ENCODE measurements at regions not wholly inside any gene's neighbourhood (a gene's known extent, or its start where the extent isn't known, plus 50 kb on each side); places are given as distances from the start of the nearest gene placed in this dataset.
"Not testable (repeated sequence)": the region's sequence is repeated elsewhere in the genome, so short reads cannot be mapped to it uniquely, and the experiment has no call there.

DNA sequence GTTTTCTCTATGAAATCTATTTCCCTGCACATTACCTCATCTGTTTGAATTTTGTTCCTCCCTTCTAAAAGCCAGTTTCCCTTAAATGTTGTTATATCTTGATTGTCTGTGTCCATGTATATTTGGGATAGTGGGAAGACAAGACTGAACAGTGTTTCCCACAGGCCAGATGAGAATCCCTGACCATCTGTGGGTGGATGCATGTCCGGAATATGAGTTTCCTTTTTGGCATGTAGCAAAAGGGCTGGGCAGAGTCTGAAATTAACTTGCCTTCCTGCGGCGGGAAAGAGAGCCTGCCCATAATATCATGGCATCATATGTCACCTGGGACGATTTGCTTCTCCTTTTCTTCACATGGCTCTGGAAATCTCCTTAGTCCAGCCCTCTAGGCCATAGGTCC lies 385.8 kb upstream of the MAF start:
- CTCF ChIA-PET = interaction anchor here (1.7 kb wide), 1 partner anchor 11 kb away, joined by 6 read pairs; no protein-coding TSS in a partner anchor
- DNase-seq (ENCODE audit: extremely low spot score) = no peak
- POLR2A ChIA-PET = no interaction called here
- TF ChIP-seq TARDBP (IDR thresholded peaks at IDR 0.05) (no peak), SUZ12 (IDR thresholded peaks at IDR 0.05) (no peak), LEF1 (IDR thresholded peaks at IDR 0.05; ENCODE audit: borderline replicate concordance) (no peak), PKNOX1 (IDR thresholded peaks at IDR 0.05) (no peak), SP1 (IDR thresholded peaks at IDR 0.05) (no peak), ZNF384 (IDR thresholded peaks at IDR 0.05) (no peak), ARNT (IDR thresholded peaks at IDR 0.05) (no peak), FOXM1 (IDR thresholded peaks at IDR 0.05; ENCODE audit: borderline replicate concordance) (no peak), HDGF (IDR thresholded peaks at IDR 0.05; ENCODE audit: borderline replicate concordance) (no peak), NFRKB (IDR thresholded peaks at IDR 0.05) (no peak), CTBP1 (IDR thresholded peaks at IDR 0.05; ENCODE audit: borderline replicate concordance) (no peak)

DNA sequence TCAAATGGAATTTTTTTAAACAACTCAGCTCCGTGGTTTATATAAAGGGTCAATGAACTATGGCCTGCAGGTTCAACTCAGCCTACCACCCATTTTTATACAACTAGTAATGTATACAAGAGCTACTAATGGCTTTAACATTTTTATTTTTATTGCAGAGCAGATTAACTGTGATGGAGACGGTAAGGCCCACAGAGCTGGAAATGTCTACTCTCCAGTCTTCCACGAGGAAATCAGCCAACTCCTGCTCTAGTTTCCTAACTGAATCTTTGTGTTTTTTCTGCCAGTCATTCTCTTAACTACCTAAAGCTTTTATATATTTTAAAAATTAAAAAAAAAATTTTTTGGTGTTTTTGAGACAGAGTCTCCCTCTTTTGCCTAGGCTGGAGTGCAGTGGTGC lies 385.1 kb upstream of the MAF start:
- ChIA-PET POLR2A (no interaction called here), CTCF (interaction anchor here (1.7 kb wide), 1 partner anchor 11 kb away, joined by 6 read pairs; no protein-coding TSS in a partner anchor)
- TF ChIP-seq TARDBP (IDR thresholded peaks at IDR 0.05) (no peak), FOXA1 (IDR thresholded peaks at IDR 0.05) (no peak), FOXK2 (IDR thresholded peaks at IDR 0.05) (no peak), SP1 (IDR thresholded peaks at IDR 0.05) (no peak), L3MBTL2 (conservative IDR thresholded peaks at IDR 0.05) (no peak), ELF4 (IDR thresholded peaks at IDR 0.05) (no peak), BHLHE40 (IDR thresholded peaks at IDR 0.05; ENCODE audit: borderline replicate concordance) (no peak), ARNT (IDR thresholded peaks at IDR 0.05) (no peak), LEF1 (IDR thresholded peaks at IDR 0.05; ENCODE audit: borderline replicate concordance) (no peak), ZNF384 (IDR thresholded peaks at IDR 0.05) (no peak), SUZ12 (IDR thresholded peaks at IDR 0.05) (no peak), PKNOX1 (IDR thresholded peaks at IDR 0.05) (no peak), CTBP1 (IDR thresholded peaks at IDR 0.05; ENCODE audit: borderline replicate concordance) (no peak), FOXM1 (IDR thresholded peaks at IDR 0.05; ENCODE audit: borderline replicate concordance) (no peak), NFRKB (IDR thresholded peaks at IDR 0.05) (no peak), HDGF (IDR thresholded peaks at IDR 0.05; ENCODE audit: borderline replicate concordance) (no peak)
- DNase-seq (ENCODE audit: extremely low spot score) = no peak

DNA sequence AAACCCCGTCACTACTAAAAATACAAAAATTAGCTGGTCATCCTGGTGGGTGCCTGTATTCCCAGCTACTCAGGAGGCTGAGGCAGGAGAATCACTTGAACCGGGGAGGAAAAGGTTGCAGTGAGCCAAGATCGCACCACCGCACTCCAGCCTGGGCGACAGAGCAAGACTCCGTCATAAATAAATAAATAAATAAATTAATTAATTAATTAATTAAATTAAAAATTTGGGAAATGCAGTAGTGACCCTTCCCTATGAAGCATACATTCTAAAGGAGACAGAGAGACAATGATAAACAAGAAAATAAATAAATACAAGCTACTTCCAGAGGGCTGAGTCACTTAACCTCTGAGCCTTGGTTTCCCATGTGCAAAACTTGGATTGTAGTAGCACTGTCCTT lies 383.6 kb upstream of the MAF start:
- CTCF ChIA-PET; DNase-seq (ENCODE audit: extremely low spot score); POLR2A ChIA-PET: not testable (repeated sequence)

- CTCF ChIA-PET = no interaction called here
- POLR2A ChIA-PET = no interaction called here
- no peak for DNase-seq (ENCODE audit: extremely low spot score)
- TF ChIP-seq ELF4 (IDR thresholded peaks at IDR 0.05) (no peak), LEF1 (IDR thresholded peaks at IDR 0.05; ENCODE audit: borderline replicate concordance) (no peak), L3MBTL2 (conservative IDR thresholded peaks at IDR 0.05) (no peak)
These were observed 382.3 kb upstream of the MAF start for GRCh38 chr16:79982862-79983261.

GRCh38 chr16:79982361-79982760 lies 381.8 kb upstream of the MAF start:
- TF ChIP-seq ZNF384 (IDR thresholded peaks at IDR 0.05) (no peak), BHLHE40 (IDR thresholded peaks at IDR 0.05; ENCODE audit: borderline replicate concordance) (no peak)
- ChIA-PET POLR2A (no interaction called here), CTCF (no interaction called here)
- no peak for DNase-seq (ENCODE audit: extremely low spot score)

GRCh38 chr16:79981814-79982213 lies 381.3 kb upstream of the MAF start:
- ChIA-PET CTCF (no interaction called here), POLR2A (no interaction called here)
- TF ChIP-seq BHLHE40 (IDR thresholded peaks at IDR 0.05; ENCODE audit: borderline replicate concordance) (no peak), SP1 (IDR thresholded peaks at IDR 0.05) (no peak), SUZ12 (IDR thresholded peaks at IDR 0.05) (no peak), FOXA1 (IDR thresholded peaks at IDR 0.05) (no peak), ARNT (IDR thresholded peaks at IDR 0.05) (no peak), HDGF (IDR thresholded peaks at IDR 0.05; ENCODE audit: borderline replicate concordance) (no peak)
- DNase-seq (ENCODE audit: extremely low spot score) = no peak

DNA sequence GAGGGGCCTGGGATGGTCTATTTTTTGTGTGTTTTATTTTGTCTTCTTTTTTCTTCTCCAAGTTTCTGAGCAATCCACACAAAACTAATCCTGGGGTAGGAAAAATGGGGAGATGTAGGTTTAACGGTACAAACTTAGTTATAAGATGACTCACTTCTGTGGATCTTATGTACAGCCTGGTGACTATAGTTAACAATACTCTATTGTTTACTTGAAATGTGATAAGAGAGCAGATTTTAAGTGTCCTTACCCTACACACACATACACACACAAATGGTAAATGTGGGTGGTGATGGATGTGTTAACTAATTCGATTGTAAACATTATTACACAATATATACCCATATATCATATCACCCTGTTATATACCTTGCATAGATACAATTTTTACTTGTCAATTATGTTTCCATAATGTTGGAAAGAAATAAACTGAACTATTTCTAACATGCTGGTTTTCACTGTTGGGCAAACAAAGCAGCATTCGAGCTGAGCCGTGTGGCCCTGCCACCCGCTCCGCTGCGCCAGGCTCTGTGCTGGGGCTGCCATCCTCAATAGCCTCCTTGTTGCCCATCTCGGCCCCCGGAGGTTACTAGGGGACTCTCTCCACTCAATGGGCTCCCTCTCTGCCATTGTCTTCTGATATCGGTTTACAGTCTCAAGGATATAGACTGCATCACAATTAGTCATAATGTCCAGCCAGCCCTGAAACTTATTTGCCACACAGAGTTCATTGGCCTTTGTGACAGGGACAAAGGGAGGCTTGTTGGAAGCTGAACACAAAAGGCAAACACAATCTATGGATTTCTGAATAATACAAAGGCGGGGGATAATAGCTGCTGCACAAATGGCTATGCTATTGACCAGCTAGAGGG lies 380.3 kb upstream of the MAF start:
- ChIA-PET POLR2A (no interaction called here), CTCF (no interaction called here)
- TF ChIP-seq FOXK2 (IDR thresholded peaks at IDR 0.05) (no peak), BHLHE40 (IDR thresholded peaks at IDR 0.05; ENCODE audit: borderline replicate concordance) (no peak), NFRKB (IDR thresholded peaks at IDR 0.05) (no peak), FOXA1 (IDR thresholded peaks at IDR 0.05) (no peak), TARDBP (IDR thresholded peaks at IDR 0.05) (no peak), PKNOX1 (IDR thresholded peaks at IDR 0.05) (no peak), L3MBTL2 (conservative IDR thresholded peaks at IDR 0.05) (no peak), ZNF384 (IDR thresholded peaks at IDR 0.05) (no peak), SUZ12 (IDR thresholded peaks at IDR 0.05) (no peak)
- DNase-seq (ENCODE audit: extremely low spot score) = no peak
